SU-DHL-6 (cell line): ENCODE measurements at regions not wholly inside any gene's neighbourhood (a gene's known extent, or its start where the extent isn't known, plus 50 kb on each side); places are given as distances from the start of the nearest gene placed in this dataset.

ENCODE experiments used
- H2AFZ ChIP-seq: fragments of 200-600 bp; sonication (generic); 2 replicates; pipeline ENCODE4 v1.6.1; 2014; ENCODE audit warnings: low read depth, mild to moderate bottlenecking, moderate library complexity, mixed read lengths, antibody characterized with exemption, low read length; ENCODE audit not compliant: severe bottlenecking
- H3F3A ChIP-seq: fragments of 200-600 bp; shearing (Covaris generic); 2 replicates; pipeline ENCODE4 v1.6.0; 2016; ENCODE audit warnings: antibody characterized with exemption, mild to moderate bottlenecking; ENCODE audit not compliant: insufficient read depth
- H3K27ac ChIP-seq: fragments of 200-600 bp; sonication (generic); 2 replicates; pipeline ENCODE4 v1.5.1; 2016; ENCODE audit warnings: low read depth, mild to moderate bottlenecking, low read length, moderate library complexity, mixed read lengths
- H3K27me3 ChIP-seq: fragments of 200-600 bp; sonication (generic), shearing (Covaris generic); 2 replicates; pipeline ENCODE4 v1.6.0; 2014; ENCODE audit warnings: mild to moderate bottlenecking, low read length
- H3K36me3 ChIP-seq: fragments of 200-600 bp; sonication (generic); 2 replicates; pipeline ENCODE4 v1.6.1; 2014; ENCODE audit warnings: mild to moderate bottlenecking, low read length, mixed read lengths
- H3K4me2 ChIP-seq: fragments of 300-600, 200-600 bp; shearing (Covaris generic), sonication (generic); 2 replicates; pipeline ENCODE4 v1.6.0; 2014; ENCODE audit warnings: low read length, low read depth, mild to moderate bottlenecking; ENCODE audit not compliant: poor library complexity, severe bottlenecking
- H3K4me3 ChIP-seq: fragments of 200-600 bp; sonication (generic); 2 replicates; pipeline ENCODE4 v1.5.1; 2014; ENCODE audit warnings: antibody characterized with exemption, low read length, mild to moderate bottlenecking, mixed read lengths; ENCODE audit not compliant: insufficient read depth, poor library complexity, severe bottlenecking
- H3K79me2 ChIP-seq: fragments of 200-600 bp; sonication (generic); 2 replicates; pipeline ENCODE4 v1.6.1; 2014; ENCODE audit warnings: mild to moderate bottlenecking, low read length, moderate library complexity; ENCODE audit not compliant: insufficient read depth
- H3K9ac ChIP-seq: fragments of 200-600 bp; sonication (generic); 2 replicates; pipeline ENCODE4 v1.7.0; 2014; ENCODE audit warnings: mild to moderate bottlenecking, low read length
- H3K9me2 ChIP-seq: fragments of 200-600 bp; sonication (generic); replicated peaks from 2 replicates; pipeline ENCODE4 v1.6.1; 2014; ENCODE audit warnings: low read length; ENCODE audit not compliant: insufficient read depth
- H3K9me3 ChIP-seq: fragments of 200-600 bp; sonication (generic); 2 replicates; pipeline ENCODE4 v1.6.1; 2014; ENCODE audit warnings: low read length, mixed read lengths; ENCODE audit not compliant: insufficient read depth
- H4K20me1 ChIP-seq: fragments of 200-600 bp; sonication (generic); 2 replicates; pipeline ENCODE4 v1.6.1; 2014; ENCODE audit warnings: low read depth, mild to moderate bottlenecking, antibody characterized with exemption, low read length, moderate library complexity, mixed read lengths
- EZH2phosphoT487 ChIP-seq: fragments of 200-600 bp; sonication (generic), shearing (Covaris generic); conservative IDR thresholded peaks from 2 replicates; pipeline ENCODE4 v1.6.1; 2018; ENCODE audit warnings: mild to moderate bottlenecking, antibody characterized with exemption, low read length, moderate library complexity, mixed read lengths
- TF ChIP-seq, protein P1 (sequence below): fragments of 200-600 bp; sonication (generic); IDR thresholded peaks from one replicate; pipeline ENCODE4 v1.5.1; 2017; ENCODE audit warnings: antibody characterized with exemption, mild to moderate bottlenecking, low read length, moderate library complexity; ENCODE audit not compliant: insufficient read depth, poor library complexity, severe bottlenecking

DNA sequence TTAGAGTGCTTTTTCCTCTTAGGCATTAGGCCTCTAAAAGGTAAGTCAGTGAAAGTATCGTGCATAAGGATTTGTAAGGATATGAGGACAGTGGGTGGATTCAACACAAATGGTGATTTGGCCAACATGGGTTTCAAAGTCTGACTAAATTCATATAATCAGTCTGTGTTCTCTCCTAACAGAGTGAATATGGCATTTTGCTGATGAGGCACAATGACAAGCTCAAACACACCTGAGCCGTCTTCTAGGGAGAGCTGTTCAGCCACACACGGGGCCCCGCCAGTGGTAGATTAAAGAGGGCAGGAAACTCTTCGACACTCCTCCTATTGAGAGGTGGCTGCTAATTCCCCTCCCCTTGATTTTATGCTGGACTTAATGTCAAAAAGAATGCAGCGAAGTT, 59.5 kb upstream of the PROKR2 start:
- no peaks in the 10 kb centered on the region for H3K9me2 ChIP-seq
- H3K27me3 ChIP-seq = no peaks in the 10 kb centered on the region
- no peaks in the 10 kb centered on the region for H3K36me3 ChIP-seq
- no peak overlapping the region for H3K4me3 ChIP-seq
- H2AFZ ChIP-seq = no peak overlapping the region
- no peak for TF ChIP-seq EZH2phosphoT487
- TF ChIP-seq, protein P1, sequence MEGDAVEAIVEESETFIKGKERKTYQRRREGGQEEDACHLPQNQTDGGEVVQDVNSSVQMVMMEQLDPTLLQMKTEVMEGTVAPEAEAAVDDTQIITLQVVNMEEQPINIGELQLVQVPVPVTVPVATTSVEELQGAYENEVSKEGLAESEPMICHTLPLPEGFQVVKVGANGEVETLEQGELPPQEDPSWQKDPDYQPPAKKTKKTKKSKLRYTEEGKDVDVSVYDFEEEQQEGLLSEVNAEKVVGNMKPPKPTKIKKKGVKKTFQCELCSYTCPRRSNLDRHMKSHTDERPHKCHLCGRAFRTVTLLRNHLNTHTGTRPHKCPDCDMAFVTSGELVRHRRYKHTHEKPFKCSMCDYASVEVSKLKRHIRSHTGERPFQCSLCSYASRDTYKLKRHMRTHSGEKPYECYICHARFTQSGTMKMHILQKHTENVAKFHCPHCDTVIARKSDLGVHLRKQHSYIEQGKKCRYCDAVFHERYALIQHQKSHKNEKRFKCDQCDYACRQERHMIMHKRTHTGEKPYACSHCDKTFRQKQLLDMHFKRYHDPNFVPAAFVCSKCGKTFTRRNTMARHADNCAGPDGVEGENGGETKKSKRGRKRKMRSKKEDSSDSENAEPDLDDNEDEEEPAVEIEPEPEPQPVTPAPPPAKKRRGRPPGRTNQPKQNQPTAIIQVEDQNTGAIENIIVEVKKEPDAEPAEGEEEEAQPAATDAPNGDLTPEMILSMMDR = no peak
- no peaks in the 10 kb centered on the region for H3F3A ChIP-seq
- H3K4me2 ChIP-seq = no peak overlapping the region
- H3K9me3 ChIP-seq = no peaks in the 10 kb centered on the region
- no peaks in the 10 kb centered on the region for H4K20me1 ChIP-seq
- no peaks in the 10 kb centered on the region for H3K79me2 ChIP-seq
- H3K9ac ChIP-seq = no peak overlapping the region
- H3K27ac ChIP-seq = no peak overlapping the region

DNA sequence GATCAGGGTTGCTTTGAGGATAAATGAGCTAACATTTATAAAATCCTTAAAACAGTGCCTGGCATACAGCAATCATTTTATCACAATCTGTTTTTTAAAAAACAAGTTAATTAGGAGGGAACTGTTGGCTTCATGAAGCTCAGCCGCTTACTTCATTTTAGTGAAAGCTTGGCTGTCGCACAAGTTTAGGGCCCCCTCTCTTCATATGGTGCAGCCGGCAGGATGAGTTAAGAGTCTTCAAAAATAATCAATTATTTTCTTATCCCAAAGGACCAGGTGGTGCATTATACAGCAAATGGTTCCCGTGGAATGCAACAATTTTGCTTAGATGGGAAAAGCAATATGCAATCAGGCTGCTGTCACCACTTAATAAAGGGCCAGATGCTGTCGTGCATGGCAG, 57.4 kb upstream of the PROKR2 start:
- H3K27me3 ChIP-seq = no peaks in the 10 kb centered on the region
- no peaks in the 10 kb centered on the region for H4K20me1 ChIP-seq
- H3K4me2 ChIP-seq = no peak overlapping the region
- no peak overlapping the region for H3K27ac ChIP-seq
- H3K36me3 ChIP-seq = no peaks in the 10 kb centered on the region
- H2AFZ ChIP-seq = no peak overlapping the region
- no peaks in the 10 kb centered on the region for H3K9me3 ChIP-seq
- H3K4me3 ChIP-seq = no peak overlapping the region
- no peaks in the 10 kb centered on the region for H3K79me2 ChIP-seq
- no peaks in the 10 kb centered on the region for H3F3A ChIP-seq
- H3K9me2 ChIP-seq = no peaks in the 10 kb centered on the region
- H3K9ac ChIP-seq = no peak overlapping the region
- TF ChIP-seq, protein P1 = no peak
- TF ChIP-seq EZH2phosphoT487 = no peak

DNA sequence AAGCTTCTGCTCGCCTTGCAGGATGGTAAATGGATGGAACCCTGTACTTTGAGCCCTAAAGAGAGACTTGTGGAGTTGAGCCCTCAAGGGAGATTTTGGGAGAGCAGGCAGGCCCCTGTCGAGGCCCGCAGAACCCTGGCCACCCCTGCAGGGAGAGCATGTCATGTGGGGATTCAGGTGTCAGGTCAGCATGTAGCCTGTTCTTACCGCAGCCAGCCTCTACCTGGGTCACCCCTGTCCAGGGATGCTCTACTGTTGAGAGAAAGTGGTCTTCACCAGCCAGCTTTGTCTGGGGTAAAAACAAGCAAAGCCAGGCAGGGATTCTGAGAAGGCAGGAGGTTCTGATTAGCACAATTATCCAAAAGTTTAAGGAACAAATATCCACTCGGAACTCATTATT, 55.6 kb upstream of the PROKR2 start:
- Histone ChIP-seq H4K20me1 (no peaks in the 10 kb centered on the region), H2AFZ (no peak overlapping the region), H3K9me2 (no peaks in the 10 kb centered on the region), H3K27me3 (no peaks in the 10 kb centered on the region), H3K27ac (no peak overlapping the region), H3K4me3 (no peak overlapping the region), H3F3A (no peaks in the 10 kb centered on the region), H3K4me2 (no peak overlapping the region), H3K9ac (no peak overlapping the region), H3K9me3 (no peaks in the 10 kb centered on the region), H3K79me2 (no peaks in the 10 kb centered on the region), H3K36me3 (no peaks in the 10 kb centered on the region)
- no peak for TF ChIP-seq EZH2phosphoT487
- TF ChIP-seq, protein P1 = no peak

DNA sequence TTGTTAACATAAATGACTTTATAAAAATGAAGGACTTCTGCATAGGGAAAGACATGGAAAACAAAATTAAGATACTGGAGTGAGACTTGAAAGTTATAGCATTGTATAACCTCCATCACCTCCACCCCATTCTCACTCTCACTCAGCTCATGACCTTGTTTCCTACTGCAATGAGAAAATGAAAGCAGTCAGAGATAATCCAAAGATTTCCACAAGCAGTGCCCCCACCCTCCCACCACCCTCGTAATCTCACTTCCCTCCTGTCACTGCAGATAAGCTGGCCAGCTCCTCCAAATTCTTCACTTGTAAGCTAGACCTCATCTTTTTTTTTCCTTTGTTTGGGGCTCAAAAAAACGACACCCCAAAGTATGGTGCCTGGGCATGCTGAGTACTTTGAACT, 52.9 kb upstream of the PROKR2 start:
- Histone ChIP-seq H3K9ac (no peak overlapping the region), H2AFZ (no peak overlapping the region), H3K4me3 (no peak overlapping the region), H3K79me2 (no peaks in the 10 kb centered on the region), H4K20me1 (no peaks in the 10 kb centered on the region), H3F3A (no peaks in the 10 kb centered on the region), H3K4me2 (no peak overlapping the region), H3K27ac (no peak overlapping the region), H3K9me2 (no peaks in the 10 kb centered on the region), H3K9me3 (no peaks in the 10 kb centered on the region), H3K27me3 (no peaks in the 10 kb centered on the region), H3K36me3 (no peaks in the 10 kb centered on the region)
- TF ChIP-seq, protein P1 = no peak
- TF ChIP-seq EZH2phosphoT487 = no peak
